Stimulated activated CD4-positive, alpha-beta T cell treated with anti-CD3 and anti-CD28 coated beads, Interleukin-2, amount 100 ng/mL, for 24 hours (primary cell): ENCODE measurements at regions not wholly inside any gene's neighbourhood (a gene's known extent, or its start where the extent isn't known, plus 50 kb on each side); places are given as distances from the start of the nearest gene placed in this dataset.
"Not testable (repeated sequence)": the region's sequence is repeated elsewhere in the genome, so short reads cannot be mapped to it uniquely, and the experiment has no call there.

Source experiments
- DNase-seq, 2 donors: peaks; one replicate each; pipeline ENCODE4 v3.0.0-alpha.2; 2020

- no peak for DNase-seq
Measured at GRCh38 chr13:18991060-18991459, 190.6 kb downstream of the TUBA3C start.

- DNase-seq, result no peak
Measured at GRCh38 chr13:18978447-18978846, 203.2 kb downstream of the TUBA3C start.

GRCh38 chr13:18977857-18978256, 203.8 kb downstream of the TUBA3C start:
- no peak for DNase-seq

- no peak for DNase-seq
Measured at GRCh38 chr13:18971576-18972219, 209.9 kb downstream of the TUBA3C start.

- no peak for DNase-seq
Measured at GRCh38 chr13:18965347-18965855, 216.2 kb downstream of the TUBA3C start.

DNA sequence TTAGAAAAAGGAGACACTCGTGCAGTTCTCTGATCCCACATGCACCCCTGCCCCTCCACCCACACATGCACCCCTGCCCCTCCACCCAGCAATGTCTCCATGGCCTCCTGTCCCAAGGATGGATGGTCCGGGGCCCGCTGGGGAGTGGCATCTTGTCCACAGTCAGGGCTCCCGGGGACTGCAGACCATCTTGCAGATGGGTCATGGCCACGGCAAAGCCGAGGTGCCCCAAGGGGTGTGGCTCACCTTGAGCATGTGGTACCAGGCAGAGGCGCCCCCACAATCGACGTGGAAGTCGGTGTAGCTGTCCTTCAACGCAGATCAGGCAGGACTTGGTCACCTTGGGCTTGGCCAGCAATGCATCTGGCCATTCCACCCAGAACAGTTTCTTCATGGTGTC, 216.7 kb downstream of the TUBA3C start:
- no peak for DNase-seq

GRCh38 chr13:18963684-18964083, 217.9 kb downstream of the TUBA3C start:
- not testable (repeated sequence) for DNase-seq

- DNase-seq, result no peak
Measured at GRCh38 chr13:18962168-18962734, 219.4 kb downstream of the TUBA3C start.

GRCh38 chr13:18961383-18962117, 220.1 kb downstream of the TUBA3C start:
- no peak for DNase-seq

DNA sequence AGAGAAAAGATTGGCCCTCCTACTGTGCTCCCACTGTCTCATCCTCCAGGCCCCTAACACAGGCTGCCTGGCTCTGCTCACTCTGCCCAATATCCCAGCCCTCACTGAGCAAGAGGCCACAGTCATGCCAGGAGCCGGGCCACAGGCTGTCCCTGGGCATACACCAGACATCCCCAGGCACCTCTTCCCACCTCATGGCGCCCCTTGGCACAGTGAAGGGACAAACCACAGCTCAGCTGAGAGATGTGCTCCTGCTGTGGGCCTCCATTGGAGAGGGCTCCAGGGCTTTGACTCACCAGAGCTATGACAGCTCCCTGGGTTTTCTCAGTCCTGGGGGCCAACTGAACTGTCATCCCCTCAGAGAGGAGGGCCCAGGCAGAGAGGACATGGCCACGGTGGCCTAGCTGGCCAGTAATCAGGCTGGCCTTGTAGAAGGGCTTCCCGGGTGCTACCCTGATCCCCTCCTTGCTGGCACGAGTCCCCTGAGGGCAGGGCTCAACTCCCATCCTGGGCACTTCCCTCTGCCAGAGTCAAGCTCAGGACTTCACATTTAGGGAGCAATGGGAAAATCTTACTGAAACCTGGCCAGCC, 220.9 kb downstream of the TUBA3C start:
- no peak for DNase-seq

- no peak for DNase-seq
Measured at GRCh38 chr13:18959996-18960395, 221.6 kb downstream of the TUBA3C start.

DNA sequence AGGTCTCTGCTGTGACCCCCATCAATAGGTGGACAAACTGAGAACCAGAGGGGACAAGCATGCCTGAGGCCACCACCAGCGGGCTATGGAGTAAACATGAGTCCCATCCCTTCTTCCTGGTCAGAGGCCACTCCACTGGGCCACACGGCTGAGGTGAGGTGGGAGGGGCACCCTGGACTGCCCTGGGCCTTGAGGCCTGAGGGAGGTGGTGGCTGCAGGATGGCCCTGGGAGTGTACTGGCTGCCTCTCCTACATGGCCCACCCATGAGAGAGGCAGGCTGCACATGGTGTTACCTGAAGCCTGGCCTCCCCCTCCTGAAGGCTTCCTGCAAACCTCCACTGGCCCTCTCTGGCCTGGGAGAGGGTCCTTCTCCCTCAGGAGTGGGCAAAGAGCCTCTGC, 222.4 kb downstream of the TUBA3C start:
- DNase-seq, result no peak

- no peak for DNase-seq
Measured at GRCh38 chr13:18956473-18957078, 225.0 kb downstream of the TUBA3C start.

GRCh38 chr13:18954254-18954653, 227.4 kb downstream of the TUBA3C start:
- no peak for DNase-seq

GRCh38 chr13:18953139-18953930, 228.3 kb downstream of the TUBA3C start:
- DNase-seq, result no peak

- DNase-seq, result no peak
Measured at GRCh38 chr13:18952225-18953016, 229.2 kb downstream of the TUBA3C start.

DNA sequence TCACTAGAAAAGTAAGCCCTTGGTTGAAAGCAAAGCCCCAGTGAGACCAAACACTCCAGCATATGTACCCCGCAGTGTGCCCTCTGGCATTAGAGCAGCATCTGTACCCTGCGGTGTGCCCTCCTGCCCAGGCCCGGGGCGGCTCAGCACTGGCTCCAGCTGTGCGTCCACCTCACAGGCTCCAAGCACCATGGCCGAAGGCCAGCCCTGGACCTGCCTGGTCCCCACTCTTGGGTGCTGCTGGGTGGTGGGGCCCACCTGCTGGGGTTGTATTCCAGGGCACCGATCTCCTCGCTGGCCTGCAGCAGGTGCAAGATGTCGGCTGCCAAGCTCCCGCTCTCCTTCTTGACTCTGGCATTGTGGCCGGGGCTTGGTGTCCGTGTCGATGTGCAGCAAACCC, 230.2 kb downstream of the TUBA3C start:
- DNase-seq, result no peak

GRCh38 chr13:18949970-18950369, 231.7 kb downstream of the TUBA3C start:
- DNase-seq, result no peak

DNA sequence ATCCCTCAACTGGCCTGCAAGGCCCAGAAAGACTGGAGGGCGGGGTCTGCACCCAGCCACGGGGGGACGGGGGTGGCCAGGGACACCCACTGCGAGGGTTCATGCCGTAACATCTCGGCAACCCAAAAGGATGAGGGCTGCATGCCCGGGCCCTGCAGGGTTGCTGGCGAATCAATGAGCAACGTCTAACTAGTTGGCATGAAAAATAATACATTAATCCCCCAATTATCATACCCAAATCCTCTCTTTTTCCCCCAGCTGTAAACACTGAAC, 232.2 kb downstream of the TUBA3C start:
- no peak for DNase-seq

- no peak for DNase-seq
Measured at GRCh38 chr13:18948664-18949488, 232.7 kb downstream of the TUBA3C start.
